ENCODE measurements at regions not wholly inside any gene's neighbourhood (a gene's known extent, or its start where the extent isn't known, plus 50 kb on each side); places are given as distances from the start of the nearest gene placed in this dataset.
"Not testable (repeated sequence)": the region's sequence is repeated elsewhere in the genome, so short reads cannot be mapped to it uniquely, and the experiment has no call there.

DNA sequence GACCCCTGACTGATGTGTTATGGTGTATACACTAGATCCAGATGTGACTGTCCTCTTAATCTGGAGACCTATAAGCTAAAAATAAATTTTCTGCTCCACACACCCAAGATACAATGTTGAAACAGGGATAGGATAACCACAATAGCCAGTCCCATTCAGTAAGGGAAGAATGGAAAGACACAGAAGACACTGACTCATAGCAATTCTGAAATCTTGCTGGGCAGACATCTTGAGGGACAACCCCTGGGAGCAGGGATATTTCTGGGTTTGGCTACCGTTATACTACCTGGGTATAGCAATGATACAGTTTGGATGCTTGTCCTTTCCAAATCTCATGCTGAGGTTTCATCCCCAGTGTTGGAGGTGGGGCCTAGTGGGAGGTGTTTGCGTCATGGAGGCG is 93.9 kb downstream of the BUD13 start:
- Histone ChIP-seq H3K4me1 (no peaks in the 10 kb centered on the region), H3K9me3 (peaks cover 17% of the 10 kb centered on the region), H3K36me3 (ENCODE audit: control insufficient read depth, insufficient read depth, low read length) (no peaks in the 10 kb centered on the region), H3K4me3 (ENCODE audit: low read depth, low read length) (no peak overlapping the region), H3K27me3 (replicated peaks; ENCODE audit: control insufficient read depth, insufficient read depth, low read length) (no peaks in the 10 kb centered on the region)
- peaks cover 18% of the 10 kb centered on the region for H3K9me3 Mint-ChIP-seq (ENCODE audit: unreplicated experiment)
- no peaks in the 10 kb centered on the region for H3K4me1 Mint-ChIP-seq (ENCODE audit: low read depth, unreplicated experiment)
- peaks cover 8% of the 10 kb centered on the region for H3K27me3 Mint-ChIP-seq (ENCODE audit: insufficient read depth, unreplicated experiment)
- no TSS peak for BruUV-seq (replicated peaks)
- H3K27ac Mint-ChIP-seq (ENCODE audit: unreplicated experiment): no peak overlapping the region
- ChIA-PET CTCF (no interaction called here), POLR2A (no interaction called here)
- TF ChIP-seq CTCF (IDR thresholded peaks at IDR 0.05; ENCODE audit: insufficient read depth in 1 of 2, low read depth in 1 of 2, low read length in 1 of 2, severe bottlenecking in 1 of 2, unreplicated experiment in 1 of 2): no peak
- no peak overlapping the region for H3K4me3 Mint-ChIP-seq (ENCODE audit: unreplicated experiment)
- DNase-seq: no peak
- no peaks in the 10 kb centered on the region for H3K36me3 Mint-ChIP-seq (ENCODE audit: insufficient read depth, unreplicated experiment)
- intact Hi-C loops (cut with micrococcal nuclease; ENCODE audit: unreplicated experiment): no loop called here

- CTCF ChIA-PET: interaction anchor here (0.6 kb wide), 1 partner anchor 151 kb away, joined by 3 read pairs; no protein-coding TSS in a partner anchor
- H3K4me3 ChIP-seq (ENCODE audit: low read depth, low read length); intact Hi-C loops (cut with micrococcal nuclease; ENCODE audit: unreplicated experiment); POLR2A ChIA-PET; H3K36me3 ChIP-seq (ENCODE audit: control insufficient read depth, insufficient read depth, low read length); DNase-seq; H3K4me1 ChIP-seq; H3K27ac Mint-ChIP-seq (ENCODE audit: unreplicated experiment); H3K36me3 Mint-ChIP-seq (ENCODE audit: insufficient read depth, unreplicated experiment); H3K4me1 Mint-ChIP-seq (ENCODE audit: low read depth, unreplicated experiment); BruUV-seq (replicated peaks); H3K4me3 Mint-ChIP-seq (ENCODE audit: unreplicated experiment); H3K27me3 ChIP-seq (replicated peaks; ENCODE audit: control insufficient read depth, insufficient read depth, low read length): not testable (repeated sequence)
- H3K9me3 ChIP-seq: peaks cover 30% of the 10 kb centered on the region
- Mint-ChIP-seq H3K27me3 (ENCODE audit: insufficient read depth, unreplicated experiment) (peaks cover 20% of the 10 kb centered on the region), H3K9me3 (ENCODE audit: unreplicated experiment) (peaks cover 29% of the 10 kb centered on the region)
Measured at GRCh38 chr11:116667318-116667717, 105.5 kb downstream of the BUD13 start.

DNA sequence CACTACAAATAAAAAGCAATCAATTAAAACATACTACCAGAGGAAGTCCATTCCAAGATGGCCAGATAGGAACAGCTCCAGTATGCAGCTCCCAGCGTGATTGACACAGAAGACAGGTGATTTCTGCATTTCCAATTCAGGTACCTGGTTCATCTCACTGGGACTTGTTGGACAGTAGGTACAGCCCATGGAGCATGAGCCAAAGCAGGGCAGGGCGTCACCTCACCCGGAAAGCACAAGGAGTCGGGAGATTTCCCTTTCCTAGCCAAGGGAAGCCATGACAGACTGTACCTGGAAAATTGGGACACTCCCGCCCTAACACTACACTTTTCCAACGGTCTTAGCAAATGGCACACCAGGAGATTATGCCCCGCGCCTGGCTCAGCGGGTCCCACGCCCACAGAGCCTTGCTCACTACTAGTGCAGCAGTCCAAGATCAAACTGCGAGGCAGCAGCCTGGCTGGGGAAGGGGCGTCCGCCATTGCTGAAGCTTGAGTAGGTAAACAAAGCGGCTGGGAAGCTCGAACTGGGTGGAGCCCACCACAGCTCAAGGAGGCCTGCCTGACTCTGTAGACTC is 106.0 kb downstream of the BUD13 start:
- H3K4me1 ChIP-seq; H3K27me3 ChIP-seq (replicated peaks; ENCODE audit: control insufficient read depth, insufficient read depth, low read length); POLR2A ChIA-PET; H3K36me3 ChIP-seq (ENCODE audit: control insufficient read depth, insufficient read depth, low read length); intact Hi-C loops (cut with micrococcal nuclease; ENCODE audit: unreplicated experiment); CTCF ChIA-PET; H3K36me3 Mint-ChIP-seq (ENCODE audit: insufficient read depth, unreplicated experiment); H3K4me3 ChIP-seq (ENCODE audit: low read depth, low read length); H3K4me3 Mint-ChIP-seq (ENCODE audit: unreplicated experiment); DNase-seq; H3K4me1 Mint-ChIP-seq (ENCODE audit: low read depth, unreplicated experiment); H3K27ac Mint-ChIP-seq (ENCODE audit: unreplicated experiment); BruUV-seq (replicated peaks): not testable (repeated sequence)
- peaks cover 30% of the 10 kb centered on the region for H3K9me3 ChIP-seq
- peaks cover 28% of the 10 kb centered on the region for H3K9me3 Mint-ChIP-seq (ENCODE audit: unreplicated experiment)
- H3K27me3 Mint-ChIP-seq (ENCODE audit: insufficient read depth, unreplicated experiment): peaks cover 20% of the 10 kb centered on the region

DNA sequence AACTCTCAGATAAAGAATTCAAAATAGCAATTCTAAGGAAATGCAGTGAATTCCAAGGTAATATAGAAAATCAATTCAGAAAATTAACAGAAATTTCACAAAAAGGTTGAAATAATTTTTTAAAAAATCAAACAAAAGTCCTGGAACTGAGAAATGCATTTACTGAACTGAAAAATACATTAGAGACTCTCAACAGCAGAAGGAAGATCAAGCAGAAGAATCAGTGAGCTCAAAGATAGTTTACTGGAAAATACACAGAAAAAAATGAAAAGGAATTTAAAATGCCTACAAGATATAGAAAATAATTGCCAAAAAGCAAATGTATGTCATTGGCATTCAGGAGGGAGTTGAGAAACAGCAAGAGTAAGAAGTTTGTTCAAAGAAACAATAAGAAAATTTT is 107.3 kb downstream of the BUD13 start:
- Mint-ChIP-seq H3K9me3 (ENCODE audit: unreplicated experiment) (peaks cover 28% of the 10 kb centered on the region), H3K36me3 (ENCODE audit: insufficient read depth, unreplicated experiment) (no peaks in the 10 kb centered on the region), H3K27me3 (ENCODE audit: insufficient read depth, unreplicated experiment) (peaks cover 20% of the 10 kb centered on the region), H3K4me1 (ENCODE audit: low read depth, unreplicated experiment) (peaks cover 9% of the 10 kb centered on the region), H3K4me3 (ENCODE audit: unreplicated experiment) (no peak overlapping the region), H3K27ac (ENCODE audit: unreplicated experiment) (no peak overlapping the region)
- ChIA-PET POLR2A (no interaction called here), CTCF (no interaction called here)
- Histone ChIP-seq H3K4me3 (ENCODE audit: low read depth, low read length) (no peak overlapping the region), H3K27me3 (replicated peaks; ENCODE audit: control insufficient read depth, insufficient read depth, low read length) (no peaks in the 10 kb centered on the region; the same call in 1 of the 2 replicates), H3K36me3 (ENCODE audit: control insufficient read depth, insufficient read depth, low read length) (no peaks in the 10 kb centered on the region), H3K4me1 (peaks cover 11% of the 10 kb centered on the region; the same call in 1 of the 2 replicates), H3K9me3 (peaks cover 30% of the 10 kb centered on the region)
- intact Hi-C loops (cut with micrococcal nuclease; ENCODE audit: unreplicated experiment): no loop called here
- no peak for DNase-seq
- TF ChIP-seq CTCF (IDR thresholded peaks at IDR 0.05; ENCODE audit: insufficient read depth in 1 of 2, low read depth in 1 of 2, low read length in 1 of 2, severe bottlenecking in 1 of 2, unreplicated experiment in 1 of 2): no peak
- BruUV-seq (replicated peaks): no TSS peak

Measured in Caco-2 (cell line).